HG03432 (cell line): ENCODE measurements at regions not wholly inside any gene's neighbourhood (a gene's known extent, or its start where the extent isn't known, plus 50 kb on each side); places are given as distances from the start of the nearest gene placed in this dataset.
A peak's percentile ranks its signal among the peaks of the same experiment; 100 is the strongest.
"Not testable (repeated sequence)": the region's sequence is repeated elsewhere in the genome, so short reads cannot be mapped to it uniquely, and the experiment has no call there.

Experiments
- ATAC-seq: cut with Tn5 transposase; IDR thresholded peaks from one replicate; pipeline ENCODE4 v1.9.1; 2021; ENCODE audit warnings: mild to moderate bottlenecking, moderate library complexity; ENCODE audit not compliant: unreplicated experiment

- no peak for ATAC-seq
Observed at GRCh38 chr6:78770765-78771164, 96.6 kb upstream of the IRAK1BP1 start.

- no peak for ATAC-seq
Observed at GRCh38 chr6:78771586-78771985, 95.8 kb upstream of the IRAK1BP1 start.

- ATAC-seq = no peak
Observed at GRCh38 chr6:78781001-78781400, 86.3 kb upstream of the IRAK1BP1 start.

- ATAC-seq = not testable (repeated sequence)
Observed at GRCh38 chr6:78783366-78783765, 84.0 kb upstream of the IRAK1BP1 start.

GRCh38 chr6:78797270-78797669 lies 70.1 kb upstream of the IRAK1BP1 start:
- no peak for ATAC-seq

- no peak for ATAC-seq
Observed at GRCh38 chr6:78799682-78800081, 67.7 kb upstream of the IRAK1BP1 start.

GRCh38 chr6:78806792-78807191 lies 60.6 kb upstream of the IRAK1BP1 start:
- ATAC-seq = not testable (repeated sequence)

GRCh38 chr6:78807655-78808355 lies 59.5 kb upstream of the IRAK1BP1 start:
- not testable (repeated sequence) for ATAC-seq

- no peak for ATAC-seq
Observed at GRCh38 chr6:78808356-78808891, 58.9 kb upstream of the IRAK1BP1 start.

- ATAC-seq = no peak
Observed at GRCh38 chr6:78808933-78809332, 58.4 kb upstream of the IRAK1BP1 start.

GRCh38 chr6:78810146-78810545 lies 57.2 kb upstream of the IRAK1BP1 start:
- peak; percentile 91 for ATAC-seq

GRCh38 chr6:78810698-78811097 lies 56.7 kb upstream of the IRAK1BP1 start:
- ATAC-seq = no peak
